ENCODE measurements at regions not wholly inside any gene's neighbourhood (a gene's known extent, or its start where the extent isn't known, plus 50 kb on each side); places are given as distances from the start of the nearest gene placed in this dataset.

DNA sequence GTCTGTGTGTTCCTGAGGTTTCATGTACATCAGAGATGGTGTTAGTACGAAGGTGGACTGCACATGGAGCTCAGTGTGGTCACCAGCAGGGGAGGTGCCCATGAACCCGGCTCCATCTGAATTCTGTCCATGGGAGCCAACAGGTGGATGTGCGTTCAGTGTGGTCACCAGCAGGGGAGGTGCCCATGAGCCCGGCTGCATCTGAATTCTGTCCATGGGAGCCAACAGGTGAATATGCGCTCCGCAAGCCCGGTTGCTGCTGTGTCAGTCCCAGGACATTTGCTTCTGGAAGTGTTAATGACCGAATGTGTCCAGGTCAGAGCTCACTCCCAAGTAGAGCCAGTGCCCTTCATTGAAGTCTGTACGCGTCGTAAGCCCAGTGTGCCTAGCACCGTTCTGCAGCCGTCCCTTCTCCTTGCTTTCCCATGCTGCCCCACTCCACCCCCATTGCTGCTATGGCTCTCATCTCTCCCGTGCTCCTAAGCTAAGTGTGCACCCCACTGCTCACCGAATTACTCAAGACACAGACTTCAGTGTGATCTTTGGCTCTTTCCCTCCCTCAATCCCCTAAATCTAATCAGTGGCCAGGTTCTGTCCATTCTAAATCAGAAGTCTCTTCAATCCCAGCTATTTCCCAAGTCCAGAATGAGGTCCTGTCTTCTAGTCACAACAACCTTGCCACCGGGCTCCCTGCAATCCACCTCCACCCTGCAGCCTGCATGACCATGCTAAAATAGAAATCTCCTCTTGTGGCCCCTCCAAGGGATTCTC is 352.4 kb downstream of the TCERG1L start:
- no peaks in the 10 kb centered on the region for H3K36me3 Mint-ChIP-seq (ENCODE audit: low read depth)
- no peaks in the 10 kb centered on the region for H3K27me3 Mint-ChIP-seq (ENCODE audit: low read depth)
- POLR2A ChIA-PET = no interaction called here

DNA sequence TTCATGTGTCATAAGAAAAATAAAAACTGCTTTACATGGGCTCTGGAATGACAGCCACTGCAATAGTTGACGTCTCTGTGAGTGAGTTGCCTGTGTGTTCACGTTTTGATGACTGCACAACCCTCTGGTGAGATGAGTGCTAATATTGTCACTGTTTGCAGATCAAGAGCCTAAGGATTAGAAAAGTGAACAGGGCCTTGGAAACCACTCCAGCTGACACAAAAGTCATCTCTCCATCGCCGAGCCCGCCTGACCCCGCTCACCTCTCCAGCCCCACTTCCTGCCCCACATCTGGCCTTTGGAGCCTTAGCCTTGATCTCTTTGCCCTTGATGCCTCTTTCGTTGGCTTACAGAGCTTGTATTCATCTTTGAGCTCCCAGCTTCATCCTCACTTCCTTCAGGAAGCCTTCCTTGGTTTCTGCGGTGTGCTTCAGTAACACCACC is 351.7 kb downstream of the TCERG1L start:
- H3K27ac Mint-ChIP-seq = no peak overlapping the region
- H3K36me3 Mint-ChIP-seq (ENCODE audit: low read depth) = no peaks in the 10 kb centered on the region
- CTCF ChIA-PET = no interaction called here
- H3K27me3 Mint-ChIP-seq (ENCODE audit: low read depth) = no peaks in the 10 kb centered on the region
- DNase-seq (no peak), ATAC-seq (no peak)
- H3K9me3 Mint-ChIP-seq (ENCODE audit: insufficient read depth) = no peaks in the 10 kb centered on the region
- H3K4me3 Mint-ChIP-seq = no peak overlapping the region
- H3K4me1 Mint-ChIP-seq (ENCODE audit: low read depth) = no peaks in the 10 kb centered on the region
- POLR2A ChIA-PET = no interaction called here

More for the DNA sequence above, 352.4 kb downstream of the TCERG1L start:
- no peak overlapping the region for H3K27ac Mint-ChIP-seq
- H3K4me3 Mint-ChIP-seq = no peak overlapping the region
- H3K4me1 Mint-ChIP-seq (ENCODE audit: low read depth) = no peaks in the 10 kb centered on the region
- H3K9me3 Mint-ChIP-seq (ENCODE audit: insufficient read depth) = no peaks in the 10 kb centered on the region
- DNase-seq (no peak), ATAC-seq (no peak)
- CTCF ChIA-PET = no interaction called here

DNA sequence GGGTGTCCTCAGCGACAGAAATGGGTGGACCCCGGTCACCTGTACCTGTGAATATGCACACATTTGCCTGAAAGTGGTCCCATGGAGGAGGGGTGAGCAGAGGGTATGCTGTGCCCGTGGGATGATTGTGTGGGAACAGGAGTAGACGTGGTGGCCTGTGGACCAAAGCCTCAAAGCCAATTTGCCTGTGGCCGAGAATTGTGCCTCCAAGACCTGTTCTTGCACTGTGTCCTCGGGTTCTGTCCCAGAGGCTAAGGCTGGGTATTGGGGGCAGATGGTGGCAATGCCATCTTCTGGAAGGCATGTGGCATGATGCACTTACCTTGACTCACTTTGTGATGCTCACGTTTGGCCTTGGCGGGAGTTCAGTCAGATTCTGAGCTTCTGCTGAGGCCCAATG is 351.0 kb downstream of the TCERG1L start:
- Mint-ChIP-seq H3K4me1 (ENCODE audit: low read depth) (no peaks in the 10 kb centered on the region), H3K9me3 (ENCODE audit: insufficient read depth) (no peaks in the 10 kb centered on the region), H3K27me3 (ENCODE audit: low read depth) (no peaks in the 10 kb centered on the region), H3K4me3 (no peak overlapping the region), H3K27ac (no peak overlapping the region), H3K36me3 (ENCODE audit: low read depth) (no peaks in the 10 kb centered on the region)
- POLR2A ChIA-PET = no interaction called here
- DNase-seq (no peak), ATAC-seq (no peak)
- CTCF ChIA-PET = no interaction called here

DNA sequence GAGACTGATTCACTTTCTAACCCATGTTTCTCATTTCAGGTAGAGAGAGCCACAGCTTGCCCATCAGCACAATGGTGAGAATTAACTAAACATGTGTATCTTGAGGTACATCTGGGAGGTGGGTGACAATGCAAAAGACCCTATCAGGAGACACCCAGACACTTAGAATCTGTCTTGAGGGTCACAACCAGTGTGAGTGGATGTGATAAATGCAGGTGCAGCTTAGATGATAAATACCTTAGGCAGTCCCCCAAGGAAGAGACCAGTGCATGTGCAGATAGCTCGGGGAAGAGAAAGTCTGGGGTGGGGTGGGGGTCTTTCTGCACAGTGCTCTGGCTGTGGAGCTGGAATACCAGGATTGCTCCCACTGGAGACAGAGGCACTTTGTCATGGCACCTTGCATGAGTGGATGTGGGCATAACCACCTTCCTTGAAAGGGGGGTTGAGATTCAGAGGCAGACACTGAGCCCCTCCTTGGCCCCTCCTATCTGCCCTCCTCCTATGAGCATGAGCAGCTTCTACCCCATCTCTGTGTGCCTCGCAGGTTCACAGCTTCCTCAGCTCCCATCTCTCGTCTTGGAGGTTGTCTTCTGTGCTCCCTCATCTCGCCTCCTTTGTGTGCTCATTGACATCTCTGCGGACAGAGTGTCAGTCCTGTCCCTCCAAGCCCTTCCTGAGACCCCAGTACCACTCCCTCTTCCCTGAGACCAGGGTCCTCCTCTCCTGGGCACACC is 349.8 kb downstream of the TCERG1L start:
- CTCF ChIA-PET = no interaction called here
- H3K36me3 Mint-ChIP-seq (ENCODE audit: low read depth) = no peaks in the 10 kb centered on the region
- H3K9me3 Mint-ChIP-seq (ENCODE audit: insufficient read depth) = no peaks in the 10 kb centered on the region

DNA sequence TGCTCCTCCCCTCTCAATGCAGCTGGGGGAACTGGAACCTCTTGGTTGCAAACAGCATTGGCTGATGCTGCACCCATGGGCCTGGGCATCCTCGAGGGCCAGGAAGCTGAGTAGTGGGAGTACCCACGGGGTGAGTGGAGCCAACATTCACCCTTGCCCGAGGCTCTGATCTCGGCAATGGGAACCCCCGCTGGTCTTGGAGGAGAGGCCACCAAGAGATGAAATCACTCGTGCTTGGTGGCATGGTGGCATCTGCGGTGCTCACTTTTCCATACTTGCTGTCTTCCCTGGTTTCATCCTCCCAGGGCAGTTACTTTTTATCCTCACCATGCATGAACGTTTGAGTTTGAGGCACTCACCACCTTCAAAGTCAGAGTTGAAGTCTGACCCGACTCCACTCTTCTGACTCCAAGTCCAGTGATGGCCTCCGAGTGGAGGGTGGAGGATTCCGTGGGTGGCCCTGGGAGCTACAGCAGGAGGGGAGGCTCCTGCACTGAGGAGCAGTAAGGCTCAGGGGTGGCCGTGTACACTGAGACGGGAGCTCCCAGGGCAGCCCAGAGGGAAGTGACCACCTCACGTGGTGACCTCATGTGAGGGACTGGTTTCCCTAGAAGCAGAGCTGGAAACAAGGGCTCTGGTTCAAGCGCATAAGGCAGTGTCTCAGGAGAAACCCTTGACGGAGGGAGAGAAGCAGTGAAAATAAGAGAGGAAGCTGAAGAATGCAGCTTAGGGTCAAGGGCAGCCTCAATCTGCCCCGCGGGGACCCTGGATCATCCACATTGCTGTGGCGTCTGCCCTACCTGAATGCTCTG is 349.1 kb downstream of the TCERG1L start:
- H3K36me3 Mint-ChIP-seq (ENCODE audit: low read depth) = no peaks in the 10 kb centered on the region
- H3K4me1 Mint-ChIP-seq (ENCODE audit: low read depth) = no peaks in the 10 kb centered on the region
- no peak overlapping the region for H3K4me3 Mint-ChIP-seq
- H3K9me3 Mint-ChIP-seq (ENCODE audit: insufficient read depth) = no peaks in the 10 kb centered on the region
- H3K27ac Mint-ChIP-seq = no peak overlapping the region
- POLR2A ChIA-PET = no interaction called here
- no peaks in the 10 kb centered on the region for H3K27me3 Mint-ChIP-seq (ENCODE audit: low read depth)
- DNase-seq (no peak), ATAC-seq (no peak)
- CTCF ChIA-PET = no interaction called here

More for the DNA sequence above, 349.8 kb downstream of the TCERG1L start:
- DNase-seq (no peak), ATAC-seq (no peak)
- Mint-ChIP-seq H3K4me1 (ENCODE audit: low read depth) (no peaks in the 10 kb centered on the region), H3K27me3 (ENCODE audit: low read depth) (no peaks in the 10 kb centered on the region), H3K4me3 (no peak overlapping the region), H3K27ac (no peak overlapping the region)
- POLR2A ChIA-PET = interaction anchor here (0.6 kb wide), 1 partner anchor 17 kb away, joined by 3 read pairs; no protein-coding TSS in a partner anchor

DNA sequence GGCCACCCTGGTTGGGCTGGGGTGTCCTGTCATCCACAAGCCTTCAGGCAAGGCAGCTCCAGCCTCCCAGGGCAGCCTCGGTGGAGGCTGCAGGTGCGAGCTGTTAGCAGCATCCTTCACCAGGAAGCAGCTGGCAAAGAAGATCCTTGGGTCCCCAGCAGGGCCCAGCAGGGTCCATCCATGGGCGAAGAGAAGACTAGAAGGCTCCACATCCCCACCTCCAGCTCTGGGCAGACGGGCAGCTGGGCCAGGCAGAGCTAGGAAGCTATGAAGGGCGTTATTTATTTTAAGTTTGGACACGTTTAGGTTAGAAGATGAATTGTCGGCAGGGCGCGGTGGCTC is 348.5 kb downstream of the TCERG1L start:
- Mint-ChIP-seq H3K4me3 (no peak overlapping the region), H3K27ac (no peak overlapping the region), H3K4me1 (ENCODE audit: low read depth) (no peaks in the 10 kb centered on the region), H3K27me3 (ENCODE audit: low read depth) (no peaks in the 10 kb centered on the region), H3K36me3 (ENCODE audit: low read depth) (no peaks in the 10 kb centered on the region), H3K9me3 (ENCODE audit: insufficient read depth) (no peaks in the 10 kb centered on the region)
- ATAC-seq (no peak), DNase-seq (no peak)
- ChIA-PET CTCF (no interaction called here), POLR2A (interaction anchor here (0.6 kb wide), 1 partner anchor 1335 kb away, joined by 3 read pairs; no protein-coding TSS in a partner anchor)

DNA sequence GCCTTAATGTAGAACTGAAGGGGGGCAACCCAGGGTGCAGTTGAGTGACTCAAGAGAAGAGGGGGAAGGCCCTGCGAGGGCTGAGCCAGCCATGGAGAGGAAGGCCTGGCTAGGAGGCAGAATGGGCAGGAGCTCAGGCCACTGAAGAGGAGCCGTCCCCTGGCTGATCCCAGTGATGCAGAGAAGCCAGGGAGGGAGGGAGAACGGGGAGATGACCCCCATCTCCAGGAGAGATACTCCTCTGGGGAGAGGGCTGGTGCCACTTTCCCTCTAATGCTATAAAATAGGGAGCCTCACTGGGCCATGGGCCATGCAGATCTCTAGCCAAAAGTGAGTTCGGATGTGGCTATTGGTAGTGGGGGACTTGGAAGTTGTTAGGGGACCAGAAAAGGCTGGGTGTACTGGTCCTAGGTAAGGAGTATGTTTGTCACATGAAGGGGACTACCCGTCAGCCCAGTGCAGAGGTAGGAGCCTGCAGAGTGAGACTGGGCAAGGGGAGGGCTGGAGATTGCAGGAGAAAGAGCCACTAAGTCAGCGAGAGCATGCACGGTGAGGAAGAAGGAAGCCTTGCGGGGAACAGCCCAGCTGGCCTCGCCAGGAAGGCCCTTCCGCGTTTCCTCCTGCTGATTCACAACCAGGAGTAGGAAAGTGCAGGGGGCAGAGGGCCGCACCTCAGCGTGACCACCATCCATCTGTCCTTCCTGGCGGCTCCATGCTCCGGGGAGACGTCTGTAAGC is 347.6 kb downstream of the TCERG1L start:
- ATAC-seq (no peak), DNase-seq (no peak)
- Mint-ChIP-seq H3K27me3 (ENCODE audit: low read depth) (no peaks in the 10 kb centered on the region), H3K9me3 (ENCODE audit: insufficient read depth) (no peaks in the 10 kb centered on the region), H3K4me3 (no peak overlapping the region), H3K4me1 (ENCODE audit: low read depth) (no peaks in the 10 kb centered on the region), H3K36me3 (ENCODE audit: low read depth) (no peaks in the 10 kb centered on the region), H3K27ac (no peak overlapping the region)
- CTCF ChIA-PET = no interaction called here
- POLR2A ChIA-PET = no interaction called here

DNA sequence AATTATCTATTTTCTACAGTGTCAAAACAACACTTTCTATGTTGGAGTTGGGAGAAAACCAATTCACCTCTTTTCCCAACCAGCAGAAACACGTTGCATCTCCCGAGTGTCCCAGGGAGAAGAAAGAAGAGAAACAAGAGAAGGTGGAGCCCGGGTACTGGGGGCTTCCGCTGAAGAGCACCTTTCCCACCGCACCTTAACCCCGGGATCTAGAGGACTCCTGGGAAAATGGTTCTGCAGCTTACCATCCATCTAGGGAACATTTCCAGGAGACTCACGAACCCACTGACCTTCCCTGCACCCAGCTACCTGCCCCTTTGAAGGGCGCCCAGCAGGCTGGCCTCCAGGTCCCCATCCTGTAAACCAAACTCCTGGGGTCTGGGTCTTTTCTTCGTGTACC is 346.8 kb downstream of the TCERG1L start:
- POLR2A ChIA-PET = no interaction called here
- no peaks in the 10 kb centered on the region for H3K9me3 Mint-ChIP-seq (ENCODE audit: insufficient read depth)
- H3K27me3 Mint-ChIP-seq (ENCODE audit: low read depth) = no peaks in the 10 kb centered on the region
- H3K27ac Mint-ChIP-seq = no peak overlapping the region
- ATAC-seq (no peak), DNase-seq (no peak)
- CTCF ChIA-PET = no interaction called here
- H3K4me1 Mint-ChIP-seq (ENCODE audit: low read depth) = no peaks in the 10 kb centered on the region
- no peaks in the 10 kb centered on the region for H3K36me3 Mint-ChIP-seq (ENCODE audit: low read depth)
- no peak overlapping the region for H3K4me3 Mint-ChIP-seq

DNA sequence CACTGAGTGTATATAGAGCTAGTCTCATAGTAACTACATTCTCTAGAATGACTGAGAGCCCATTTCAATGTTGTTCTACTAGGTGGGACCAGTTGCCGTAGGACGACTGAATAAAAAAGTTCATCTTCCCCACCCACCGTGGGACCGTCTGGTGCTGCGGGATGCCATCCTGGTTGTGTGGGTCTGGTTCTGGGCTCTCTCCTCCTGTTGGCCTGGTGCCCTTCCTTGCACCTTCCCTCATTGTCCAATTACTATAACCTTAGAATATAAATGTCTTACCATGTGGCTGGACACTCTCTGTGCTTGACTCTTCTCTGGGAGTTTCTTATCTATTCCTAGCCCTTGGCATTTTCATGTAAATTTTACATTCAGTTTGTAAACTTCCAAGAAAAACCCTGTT is 344.4 kb downstream of the TCERG1L start:
- ChIA-PET CTCF (no interaction called here), POLR2A (no interaction called here)
- ATAC-seq = no peak
- no peaks in the 10 kb centered on the region for H3K9me3 Mint-ChIP-seq (ENCODE audit: insufficient read depth)
- DNase-seq = no peak
- no peak overlapping the region for H3K27ac Mint-ChIP-seq
- H3K27me3 Mint-ChIP-seq (ENCODE audit: low read depth) = no peaks in the 10 kb centered on the region
- no peaks in the 10 kb centered on the region for H3K36me3 Mint-ChIP-seq (ENCODE audit: low read depth)
- H3K4me3 Mint-ChIP-seq = no peak overlapping the region
- no peaks in the 10 kb centered on the region for H3K4me1 Mint-ChIP-seq (ENCODE audit: low read depth)

DNA sequence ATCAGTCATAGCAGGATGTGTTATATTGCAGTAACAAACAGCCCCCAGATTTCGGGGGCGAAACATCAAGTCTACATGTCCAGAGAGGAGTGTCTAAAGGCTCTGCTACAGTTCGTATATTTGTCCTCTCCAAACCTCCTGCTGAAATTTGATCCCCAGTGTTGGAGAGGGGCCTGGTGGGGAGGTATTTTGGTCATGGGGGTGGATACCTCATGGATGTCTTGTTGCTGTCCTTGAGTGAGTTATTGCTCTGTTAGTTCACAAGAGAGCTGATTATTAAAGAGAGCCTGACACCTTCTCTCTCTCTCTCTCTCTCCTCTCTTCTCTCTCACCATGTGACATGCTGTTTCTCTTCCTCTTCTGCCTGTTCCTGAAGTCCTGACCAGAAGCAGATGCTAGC is 343.7 kb downstream of the TCERG1L start:
- no peaks in the 10 kb centered on the region for H3K9me3 Mint-ChIP-seq (ENCODE audit: insufficient read depth)
- H3K27me3 Mint-ChIP-seq (ENCODE audit: low read depth) = no peaks in the 10 kb centered on the region
- ChIA-PET POLR2A (no interaction called here), CTCF (no interaction called here)
- ATAC-seq = no peak
- no peaks in the 10 kb centered on the region for H3K36me3 Mint-ChIP-seq (ENCODE audit: low read depth)
- no peak for DNase-seq
- H3K4me3 Mint-ChIP-seq = no peak overlapping the region
- no peaks in the 10 kb centered on the region for H3K4me1 Mint-ChIP-seq (ENCODE audit: low read depth)
- H3K27ac Mint-ChIP-seq = no peak overlapping the region

DNA sequence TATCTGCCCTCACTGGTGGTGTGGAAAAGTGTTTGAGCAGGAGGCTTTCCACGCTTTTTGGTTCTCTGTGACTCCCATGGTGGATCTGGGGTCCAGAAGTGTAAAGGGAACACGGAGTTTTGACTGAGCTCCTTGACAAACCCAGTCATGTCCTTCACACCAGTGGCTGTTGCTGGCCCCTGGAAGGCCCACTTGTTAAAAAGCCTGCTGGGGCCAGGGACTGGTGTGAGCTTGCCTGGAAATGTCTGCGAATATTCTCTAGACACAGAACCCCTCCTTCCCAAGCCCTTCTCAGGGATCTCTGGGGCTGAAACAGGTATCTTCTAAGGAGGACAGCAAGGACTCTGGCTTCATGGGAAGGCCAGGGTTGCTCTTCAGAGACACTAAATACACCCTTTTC is 343.0 kb downstream of the TCERG1L start:
- ATAC-seq = no peak
- no peaks in the 10 kb centered on the region for H3K4me1 Mint-ChIP-seq (ENCODE audit: low read depth)
- H3K27me3 Mint-ChIP-seq (ENCODE audit: low read depth) = no peaks in the 10 kb centered on the region
- no peak overlapping the region for H3K4me3 Mint-ChIP-seq
- POLR2A ChIA-PET = no interaction called here
- no peak for DNase-seq
- no peak overlapping the region for H3K27ac Mint-ChIP-seq
- H3K9me3 Mint-ChIP-seq (ENCODE audit: insufficient read depth) = no peaks in the 10 kb centered on the region
- no peaks in the 10 kb centered on the region for H3K36me3 Mint-ChIP-seq (ENCODE audit: low read depth)
- CTCF ChIA-PET = no interaction called here

DNA sequence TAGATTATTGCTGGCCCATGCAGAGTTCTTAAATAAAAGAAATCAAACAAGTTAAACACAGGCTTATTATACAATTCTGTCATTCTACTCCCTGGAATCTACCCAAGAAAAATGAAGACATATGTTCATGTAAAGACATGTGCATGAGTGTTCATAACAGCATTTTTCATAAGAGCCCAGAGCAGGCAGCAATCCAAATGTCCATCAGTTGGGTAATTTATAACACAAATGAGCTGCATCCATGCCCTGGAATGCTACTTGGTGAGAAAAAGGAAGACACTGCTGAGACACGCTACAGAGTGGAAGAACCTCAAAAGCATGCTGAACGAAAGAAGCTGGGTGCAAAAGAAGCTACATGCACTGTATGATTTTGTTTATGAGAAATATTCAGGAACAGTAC is 342.6 kb downstream of the TCERG1L start:
- ChIA-PET CTCF (no interaction called here), POLR2A (no interaction called here)
- Mint-ChIP-seq H3K36me3 (ENCODE audit: low read depth) (no peaks in the 10 kb centered on the region), H3K4me3 (no peak overlapping the region), H3K9me3 (ENCODE audit: insufficient read depth) (no peaks in the 10 kb centered on the region), H3K27me3 (ENCODE audit: low read depth) (no peaks in the 10 kb centered on the region), H3K27ac (no peak overlapping the region), H3K4me1 (ENCODE audit: low read depth) (no peaks in the 10 kb centered on the region)
- DNase-seq (no peak), ATAC-seq (no peak)

All from activated CD8-positive, alpha-beta T cell treated with anti-CD3 and anti-CD28 coated beads, Interleukin-2, amount 10 ng/mL, durations not matched to agents 7 days and 5 days (primary cell).